ENCODE measurements at regions not wholly inside any gene's neighbourhood (a gene's known extent, or its start where the extent isn't known, plus 50 kb on each side); places are given as distances from the start of the nearest gene placed in this dataset.
"Not testable (repeated sequence)": the region's sequence is repeated elsewhere in the genome, so short reads cannot be mapped to it uniquely, and the experiment has no call there.

DNA sequence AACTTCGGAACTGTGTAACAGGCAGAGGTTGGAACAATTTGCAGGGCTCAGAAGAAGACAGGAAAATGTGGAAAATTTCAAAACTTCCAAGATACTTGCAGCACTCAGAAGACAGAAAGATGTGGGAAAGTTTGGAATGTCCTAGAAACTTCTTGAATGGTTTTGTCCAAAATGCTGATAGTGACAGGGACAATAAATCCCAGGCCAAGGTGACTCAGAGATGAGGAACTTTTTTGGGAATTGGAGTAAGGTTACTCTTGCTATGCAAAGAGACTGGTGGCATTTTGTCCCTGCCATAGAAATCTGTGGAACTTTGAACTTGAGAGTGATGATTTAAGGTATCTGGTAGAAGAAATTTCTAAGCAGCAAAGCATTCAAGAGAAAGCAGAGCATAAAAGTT lies 2055.6 kb upstream of the C9orf72 start:
- not testable (repeated sequence) for TF ChIP-seq EZH2, CTCF (IDR thresholded peaks at IDR 0.05)

All from neural progenitor cell (in vitro differentiated cells).